ENCODE measurements at regions not wholly inside any gene's neighbourhood (a gene's known extent, or its start where the extent isn't known, plus 50 kb on each side); places are given as distances from the start of the nearest gene placed in this dataset.

- no peak for TF ChIP-seq POLR2A (IDR thresholded peaks at IDR 0.05; ENCODE audit: low read depth, low read length)
- DNase-seq (ENCODE audit: insufficient read length, low spot score) (no peak), FAIRE-seq (no peak)
Measured at GRCh38 chr18:60722742-60723141, 350.2 kb upstream of the MC4R start.

- no peak for TF ChIP-seq POLR2A (IDR thresholded peaks at IDR 0.05; ENCODE audit: low read depth, low read length)
- no peak for DNase-seq (ENCODE audit: insufficient read length, low spot score)
- no peak for FAIRE-seq
Measured at GRCh38 chr18:60732143-60732542, 359.6 kb upstream of the MC4R start.

- FAIRE-seq (no peak), DNase-seq (ENCODE audit: insufficient read length, low spot score) (no peak)
- TF ChIP-seq POLR2A (IDR thresholded peaks at IDR 0.05; ENCODE audit: low read depth, low read length) = no peak
Measured at GRCh38 chr18:60739212-60739611, 366.6 kb upstream of the MC4R start.

GRCh38 chr18:60740313-60740712, 367.7 kb upstream of the MC4R start:
- no peak for DNase-seq (ENCODE audit: insufficient read length, low spot score)
- TF ChIP-seq POLR2A (IDR thresholded peaks at IDR 0.05; ENCODE audit: low read depth, low read length) = no peak
- no peak for FAIRE-seq

- DNase-seq (ENCODE audit: insufficient read length, low spot score) (no peak), FAIRE-seq (no peak)
Measured at GRCh38 chr18:60746491-60746890, 373.9 kb upstream of the MC4R start.

GRCh38 chr18:60746919-60747318, 374.3 kb upstream of the MC4R start:
- DNase-seq (ENCODE audit: insufficient read length, low spot score) (no peak), FAIRE-seq (no peak)
- no peak for TF ChIP-seq POLR2A (IDR thresholded peaks at IDR 0.05; ENCODE audit: low read depth, low read length)

More at GRCh38 chr18:60746491-60746890, 373.9 kb upstream of the MC4R start:
- no peak for TF ChIP-seq POLR2A (IDR thresholded peaks at IDR 0.05; ENCODE audit: low read depth, low read length)

GRCh38 chr18:60753753-60754152, 381.2 kb upstream of the MC4R start:
- no peak for DNase-seq (ENCODE audit: insufficient read length, low spot score)
- FAIRE-seq = no peak
- no peak for TF ChIP-seq POLR2A (IDR thresholded peaks at IDR 0.05; ENCODE audit: low read depth, low read length)

GRCh38 chr18:60754413-60755009, 381.9 kb upstream of the MC4R start:
- FAIRE-seq = no peak
- DNase-seq (ENCODE audit: insufficient read length, low spot score) = no peak
- TF ChIP-seq POLR2A (IDR thresholded peaks at IDR 0.05; ENCODE audit: low read depth, low read length) = no peak

- TF ChIP-seq POLR2A (IDR thresholded peaks at IDR 0.05; ENCODE audit: low read depth, low read length) = no peak
- no peak for DNase-seq (ENCODE audit: insufficient read length, low spot score)
- no peak for FAIRE-seq
Measured at GRCh38 chr18:60755134-60755533, 382.6 kb upstream of the MC4R start.

GRCh38 chr18:60775978-60776377, 403.4 kb upstream of the MC4R start:
- no peak for TF ChIP-seq POLR2A (IDR thresholded peaks at IDR 0.05; ENCODE audit: low read depth, low read length)

GRCh38 chr18:60784161-60784560, 411.6 kb upstream of the MC4R start:
- DNase-seq (ENCODE audit: insufficient read length, low spot score) (no peak), FAIRE-seq (no peak)
- TF ChIP-seq POLR2A (IDR thresholded peaks at IDR 0.05; ENCODE audit: low read depth, low read length) = no peak

More at GRCh38 chr18:60775978-60776377, 403.4 kb upstream of the MC4R start:
- DNase-seq (ENCODE audit: insufficient read length, low spot score) (no peak), FAIRE-seq (no peak)

- no peak for TF ChIP-seq POLR2A (IDR thresholded peaks at IDR 0.05; ENCODE audit: low read depth, low read length)
- DNase-seq (ENCODE audit: insufficient read length, low spot score) (no peak), FAIRE-seq (no peak)
Measured at GRCh38 chr18:60794802-60795201, 422.2 kb upstream of the MC4R start.

- TF ChIP-seq POLR2A (IDR thresholded peaks at IDR 0.05; ENCODE audit: low read depth, low read length) = no peak
- FAIRE-seq (no peak), DNase-seq (ENCODE audit: insufficient read length, low spot score) (no peak)
Measured at GRCh38 chr18:60804415-60804814, 431.8 kb upstream of the MC4R start.

- no peak for DNase-seq (ENCODE audit: insufficient read length, low spot score)
- TF ChIP-seq POLR2A (IDR thresholded peaks at IDR 0.05; ENCODE audit: low read depth, low read length) = no peak
- FAIRE-seq = no peak
Measured at GRCh38 chr18:60809937-60810336, 437.4 kb upstream of the MC4R start.

- FAIRE-seq (no peak), DNase-seq (ENCODE audit: insufficient read length, low spot score) (no peak)
- no peak for TF ChIP-seq POLR2A (IDR thresholded peaks at IDR 0.05; ENCODE audit: low read depth, low read length)
Measured at GRCh38 chr18:60812921-60813320, 440.3 kb upstream of the MC4R start.

- FAIRE-seq = no peak
- no peak for DNase-seq (ENCODE audit: insufficient read length, low spot score)
- TF ChIP-seq POLR2A (IDR thresholded peaks at IDR 0.05; ENCODE audit: low read depth, low read length) = no peak
Measured at GRCh38 chr18:60826346-60826745, 453.8 kb upstream of the MC4R start.
